ENCODE measurements at regions not wholly inside any gene's neighbourhood (a gene's known extent, or its start where the extent isn't known, plus 50 kb on each side); places are given as distances from the start of the nearest gene placed in this dataset.
"Not testable (repeated sequence)": the region's sequence is repeated elsewhere in the genome, so short reads cannot be mapped to it uniquely, and the experiment has no call there.

DNA sequence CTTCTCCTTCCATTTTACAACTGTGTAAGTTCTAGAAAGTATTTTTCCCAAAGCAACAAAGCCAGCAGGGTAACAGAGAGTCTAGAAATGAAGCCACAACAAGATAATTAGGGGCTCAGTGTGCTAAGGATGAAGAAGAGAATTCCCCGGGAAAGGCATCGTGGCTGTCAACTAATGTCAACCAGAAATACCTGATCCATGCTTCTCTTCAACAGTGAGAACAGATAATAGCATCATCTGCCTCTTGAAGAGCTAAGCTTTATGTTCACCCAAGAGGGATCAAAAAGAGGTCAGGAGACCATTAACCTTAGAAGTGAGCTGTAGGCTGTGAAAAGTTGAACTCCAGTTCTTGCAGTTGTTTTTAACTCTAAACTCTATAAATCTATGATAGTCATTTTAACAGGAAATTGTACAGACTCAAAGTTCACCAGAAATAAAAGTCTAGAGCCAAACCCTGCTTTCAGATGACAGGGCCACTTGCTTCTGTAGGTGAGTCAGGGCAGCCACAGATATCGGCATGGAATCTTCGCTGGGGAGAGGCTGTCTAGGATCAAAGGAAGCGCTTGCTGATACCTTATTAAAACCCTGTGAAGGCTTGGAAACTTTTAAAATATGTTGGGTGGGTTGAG is 540.7 kb upstream of the ID2 start:
- no peaks in the 10 kb centered on the region for H3K4me1 ChIP-seq (ENCODE audit: control insufficient read depth in 2 of 2, insufficient read depth in 2 of 2, low read length in 2 of 2)
- H3K27ac ChIP-seq (ENCODE audit: low read depth in 1 of 2, low read length in 1 of 2), result no peak overlapping the region
- H3K36me3 ChIP-seq (ENCODE audit: control insufficient read depth in 2 of 2, insufficient read depth in 2 of 2, low read length in 1 of 2), result no peaks in the 10 kb centered on the region
- no peaks in the 10 kb centered on the region for H3K27me3 ChIP-seq (ENCODE audit: control insufficient read depth in 2 of 2, insufficient read depth in 1 of 2, low read length in 1 of 2)
- 95% methylated on average over 5 of the region's 5 CpGs for WGBS
- no peak for DNase-seq (ENCODE audit: low read depth in 6 of 9, low spot score in 9 of 9)
- H3K4me3 ChIP-seq (ENCODE audit: low read length in 2 of 2), result no peak overlapping the region
- no peaks in the 10 kb centered on the region for H3K9me3 ChIP-seq (ENCODE audit: control insufficient read depth in 2 of 2, insufficient read depth in 1 of 2, low read length in 1 of 2)

GRCh38 chr2:8141780-8142179 is 540.1 kb upstream of the ID2 start:
- 96% methylated on average over 6 of the region's 6 CpGs for WGBS

DNA sequence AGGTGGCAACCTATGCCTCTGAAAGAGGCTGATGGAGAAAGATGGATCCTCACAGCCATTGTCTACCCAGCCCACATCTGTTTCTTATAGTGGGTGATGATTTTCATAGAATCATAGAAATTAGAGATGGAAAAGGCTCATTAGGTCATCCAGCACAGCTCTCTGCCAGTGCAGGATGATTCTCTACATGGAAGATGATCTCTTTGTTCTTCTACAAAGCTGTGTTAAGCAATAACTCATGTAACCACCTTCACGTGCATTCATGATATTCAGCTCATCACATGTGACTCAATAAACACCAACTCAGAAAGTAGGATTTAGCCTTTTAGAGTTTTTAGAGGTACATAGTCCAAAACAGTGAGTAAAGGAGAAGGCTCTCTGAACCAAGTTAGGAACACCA is 539.4 kb upstream of the ID2 start:
- H3K27me3 ChIP-seq (ENCODE audit: control insufficient read depth in 2 of 2, insufficient read depth in 1 of 2, low read length in 1 of 2), result no peaks in the 10 kb centered on the region
- no peaks in the 10 kb centered on the region for H3K4me1 ChIP-seq (ENCODE audit: control insufficient read depth in 2 of 2, insufficient read depth in 2 of 2, low read length in 2 of 2)
- H3K36me3 ChIP-seq (ENCODE audit: control insufficient read depth in 2 of 2, insufficient read depth in 2 of 2, low read length in 1 of 2), result no peaks in the 10 kb centered on the region
- H3K9me3 ChIP-seq (ENCODE audit: control insufficient read depth in 2 of 2, insufficient read depth in 1 of 2, low read length in 1 of 2), result no peaks in the 10 kb centered on the region
- WGBS, result 97% methylated on average over 1 of the region's 1 CpG
- no peak overlapping the region for H3K4me3 ChIP-seq (ENCODE audit: low read length in 2 of 2)
- DNase-seq (ENCODE audit: low read depth in 6 of 9, low spot score in 9 of 9), result no peak
- no peak overlapping the region for H3K27ac ChIP-seq (ENCODE audit: low read depth in 1 of 2, low read length in 1 of 2)

More at GRCh38 chr2:8141780-8142179, 540.1 kb upstream of the ID2 start:
- Histone ChIP-seq H3K27ac (ENCODE audit: low read depth in 1 of 2, low read length in 1 of 2) (no peak overlapping the region), H3K27me3 (ENCODE audit: control insufficient read depth in 2 of 2, insufficient read depth in 1 of 2, low read length in 1 of 2) (no peaks in the 10 kb centered on the region), H3K4me1 (ENCODE audit: control insufficient read depth in 2 of 2, insufficient read depth in 2 of 2, low read length in 2 of 2) (no peaks in the 10 kb centered on the region), H3K4me3 (ENCODE audit: low read length in 2 of 2) (no peak overlapping the region), H3K36me3 (ENCODE audit: control insufficient read depth in 2 of 2, insufficient read depth in 2 of 2, low read length in 1 of 2) (no peaks in the 10 kb centered on the region), H3K9me3 (ENCODE audit: control insufficient read depth in 2 of 2, insufficient read depth in 1 of 2, low read length in 1 of 2) (no peaks in the 10 kb centered on the region)
- no peak for DNase-seq (ENCODE audit: low read depth in 6 of 9, low spot score in 9 of 9)

- 97% methylated on average over 2 of the region's 2 CpGs for WGBS
These were observed 537.7 kb upstream of the ID2 start for GRCh38 chr2:8144131-8144631.

GRCh38 chr2:8144785-8145184 is 537.1 kb upstream of the ID2 start:
- Histone ChIP-seq H3K27me3 (ENCODE audit: control insufficient read depth in 2 of 2, insufficient read depth in 1 of 2, low read length in 1 of 2) (no peaks in the 10 kb centered on the region), H3K27ac (ENCODE audit: low read depth in 1 of 2, low read length in 1 of 2) (no peak overlapping the region), H3K4me1 (ENCODE audit: control insufficient read depth in 2 of 2, insufficient read depth in 2 of 2, low read length in 2 of 2) (no peaks in the 10 kb centered on the region), H3K4me3 (ENCODE audit: low read length in 2 of 2) (no peak overlapping the region), H3K36me3 (ENCODE audit: control insufficient read depth in 2 of 2, insufficient read depth in 2 of 2, low read length in 1 of 2) (no peaks in the 10 kb centered on the region), H3K9me3 (ENCODE audit: control insufficient read depth in 2 of 2, insufficient read depth in 1 of 2, low read length in 1 of 2) (no peaks in the 10 kb centered on the region)
- 98% methylated on average over 3 of the region's 3 CpGs for WGBS
- DNase-seq (ENCODE audit: low read depth in 6 of 9, low spot score in 9 of 9), result no peak

More at GRCh38 chr2:8144131-8144631, 537.7 kb upstream of the ID2 start:
- no peaks in the 10 kb centered on the region for H3K9me3 ChIP-seq (ENCODE audit: control insufficient read depth in 2 of 2, insufficient read depth in 1 of 2, low read length in 1 of 2)
- no peak for DNase-seq (ENCODE audit: low read depth in 6 of 9, low spot score in 9 of 9)
- H3K27me3 ChIP-seq (ENCODE audit: control insufficient read depth in 2 of 2, insufficient read depth in 1 of 2, low read length in 1 of 2), result no peaks in the 10 kb centered on the region
- no peaks in the 10 kb centered on the region for H3K36me3 ChIP-seq (ENCODE audit: control insufficient read depth in 2 of 2, insufficient read depth in 2 of 2, low read length in 1 of 2)
- no peak overlapping the region for H3K27ac ChIP-seq (ENCODE audit: low read depth in 1 of 2, low read length in 1 of 2)
- no peak overlapping the region for H3K4me3 ChIP-seq (ENCODE audit: low read length in 2 of 2)
- H3K4me1 ChIP-seq (ENCODE audit: control insufficient read depth in 2 of 2, insufficient read depth in 2 of 2, low read length in 2 of 2), result no peaks in the 10 kb centered on the region

GRCh38 chr2:8145375-8145774 is 536.5 kb upstream of the ID2 start:
- H3K4me3 ChIP-seq (ENCODE audit: low read length in 2 of 2); H3K4me1 ChIP-seq (ENCODE audit: control insufficient read depth in 2 of 2, insufficient read depth in 2 of 2, low read length in 2 of 2); DNase-seq (ENCODE audit: low read depth in 6 of 9, low spot score in 9 of 9); H3K9me3 ChIP-seq (ENCODE audit: control insufficient read depth in 2 of 2, insufficient read depth in 1 of 2, low read length in 1 of 2); H3K27me3 ChIP-seq (ENCODE audit: control insufficient read depth in 2 of 2, insufficient read depth in 1 of 2, low read length in 1 of 2); H3K27ac ChIP-seq (ENCODE audit: low read depth in 1 of 2, low read length in 1 of 2); H3K36me3 ChIP-seq (ENCODE audit: control insufficient read depth in 2 of 2, insufficient read depth in 2 of 2, low read length in 1 of 2): not testable (repeated sequence)
- 82% methylated on average over 2 of the region's 2 CpGs for WGBS

DNA sequence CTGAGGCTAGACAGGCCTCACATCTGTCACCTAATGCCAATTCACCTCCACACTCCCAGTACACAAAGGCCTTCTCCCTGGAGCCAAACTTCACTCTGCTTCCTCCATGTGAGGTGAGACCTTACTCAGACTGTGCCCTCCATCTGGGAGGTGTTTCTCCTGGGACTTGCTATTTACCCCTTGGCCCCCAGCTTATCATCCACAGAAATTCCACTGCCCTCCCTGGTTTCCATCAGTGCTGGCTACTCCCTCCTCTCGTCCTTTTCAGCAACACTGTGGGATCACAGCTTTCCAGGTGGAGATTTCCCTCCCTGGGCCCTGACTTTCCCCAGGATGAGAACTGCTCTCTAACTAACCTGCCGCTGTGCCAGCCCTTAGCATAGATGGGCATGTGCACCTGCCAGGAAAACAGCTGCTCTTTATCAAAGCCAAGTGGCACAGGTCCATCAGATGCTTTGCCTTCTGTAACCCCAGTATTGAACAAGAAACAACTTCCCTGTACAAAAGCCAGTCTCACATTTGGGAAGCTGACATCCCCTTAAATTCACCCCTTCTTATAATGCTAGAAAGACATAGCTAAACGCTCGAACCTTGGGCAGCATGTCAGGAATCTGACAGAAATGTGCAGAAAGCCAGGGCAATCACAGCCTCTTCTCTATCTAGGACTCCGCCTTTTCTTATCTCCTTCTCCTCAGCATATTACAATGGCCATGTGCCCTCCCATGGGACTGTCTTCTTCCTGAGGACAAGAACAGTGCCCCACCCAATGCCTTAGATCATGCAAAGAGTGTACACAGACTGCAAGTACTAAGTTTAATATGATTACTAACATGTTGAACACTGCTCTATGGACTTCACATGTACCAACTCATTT is 535.5 kb upstream of the ID2 start:
- H3K36me3 ChIP-seq (ENCODE audit: control insufficient read depth in 2 of 2, insufficient read depth in 2 of 2, low read length in 1 of 2), result no peaks in the 10 kb centered on the region
- no peaks in the 10 kb centered on the region for H3K27me3 ChIP-seq (ENCODE audit: control insufficient read depth in 2 of 2, insufficient read depth in 1 of 2, low read length in 1 of 2)
- H3K4me3 ChIP-seq (ENCODE audit: low read length in 2 of 2), result no peak overlapping the region
- no peak for DNase-seq (ENCODE audit: low read depth in 6 of 9, low spot score in 9 of 9)
- H3K27ac ChIP-seq (ENCODE audit: low read depth in 1 of 2, low read length in 1 of 2), result no peak overlapping the region
- 96% methylated on average over 5 of the region's 5 CpGs for WGBS
- peaks cover 0 to 1% of the 10 kb centered on the region in 2 donors for H3K9me3 ChIP-seq (ENCODE audit: control insufficient read depth in 2 of 2, insufficient read depth in 1 of 2, low read length in 1 of 2)
- H3K4me1 ChIP-seq (ENCODE audit: control insufficient read depth in 2 of 2, insufficient read depth in 2 of 2, low read length in 2 of 2), result no peaks in the 10 kb centered on the region

DNA sequence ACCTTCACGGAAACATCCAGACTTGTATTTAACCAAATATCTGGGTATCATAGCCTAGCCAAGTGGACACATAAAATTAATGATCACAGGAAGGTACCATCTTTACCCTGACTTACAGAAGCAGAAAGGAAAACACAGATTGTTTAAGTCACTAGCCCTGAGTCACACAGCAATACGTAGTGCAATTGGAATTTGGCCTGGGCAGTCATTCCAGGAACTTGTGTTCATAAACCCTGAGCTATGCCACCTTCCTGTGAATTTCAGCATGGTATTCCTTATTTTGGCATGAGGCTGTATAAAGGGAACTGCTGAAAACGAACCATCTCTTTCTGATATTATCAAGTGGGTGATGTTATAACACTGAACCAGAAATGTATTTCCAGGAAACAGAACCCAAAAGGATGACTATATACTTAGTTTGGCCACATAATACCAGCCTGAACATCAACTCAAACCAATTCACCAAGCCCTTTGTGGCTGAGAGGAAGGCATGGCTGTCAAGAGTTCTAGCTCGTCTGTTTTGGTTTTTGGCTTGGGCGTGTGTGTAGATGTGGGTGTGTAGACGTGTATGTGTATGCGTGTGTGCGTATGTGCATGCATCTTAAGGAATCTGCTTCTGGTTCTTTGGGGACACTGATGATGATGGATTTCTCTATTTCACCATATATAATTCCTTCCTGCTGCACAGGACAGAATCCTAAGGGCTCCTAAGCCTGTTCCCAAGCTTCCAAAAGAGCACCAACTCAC is 533.4 kb upstream of the ID2 start:
- DNase-seq (ENCODE audit: low read depth in 6 of 9, low spot score in 9 of 9), result no peak
- Histone ChIP-seq H3K9me3 (ENCODE audit: control insufficient read depth in 2 of 2, insufficient read depth in 1 of 2, low read length in 1 of 2) (peaks cover 0 to 1% of the 10 kb centered on the region in 2 donors), H3K36me3 (ENCODE audit: control insufficient read depth in 2 of 2, insufficient read depth in 2 of 2, low read length in 1 of 2) (no peaks in the 10 kb centered on the region), H3K4me1 (ENCODE audit: control insufficient read depth in 2 of 2, insufficient read depth in 2 of 2, low read length in 2 of 2) (peaks cover 0 to 9% of the 10 kb centered on the region in 2 donors), H3K27me3 (ENCODE audit: control insufficient read depth in 2 of 2, insufficient read depth in 1 of 2, low read length in 1 of 2) (no peaks in the 10 kb centered on the region), H3K4me3 (ENCODE audit: low read length in 2 of 2) (no peak overlapping the region), H3K27ac (ENCODE audit: low read depth in 1 of 2, low read length in 1 of 2) (no peak overlapping the region)
- WGBS, result 96% methylated on average over 8 of the region's 8 CpGs

DNA sequence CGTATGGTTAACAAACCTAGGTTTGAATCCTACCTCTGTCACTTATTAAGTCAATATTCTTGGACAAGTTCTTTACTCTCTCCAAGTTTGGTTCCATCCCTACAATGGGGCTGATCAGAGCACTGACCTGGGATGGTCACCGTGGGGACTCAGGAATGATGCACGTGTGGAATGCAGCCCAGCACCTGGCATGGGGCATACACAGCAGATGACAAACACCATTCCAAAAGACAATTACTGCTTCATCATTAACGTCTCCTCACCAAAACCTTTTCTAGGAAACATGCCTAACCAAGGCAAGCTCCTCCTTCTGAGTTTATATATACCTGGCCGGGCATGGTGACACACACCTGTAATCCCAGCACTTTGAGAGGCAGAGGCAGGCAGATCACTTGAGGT is 532.9 kb upstream of the ID2 start:
- Histone ChIP-seq H3K27ac (ENCODE audit: low read depth in 1 of 2, low read length in 1 of 2) (no peak overlapping the region), H3K36me3 (ENCODE audit: control insufficient read depth in 2 of 2, insufficient read depth in 2 of 2, low read length in 1 of 2) (no peaks in the 10 kb centered on the region)

More for the DNA sequence above, 532.9 kb upstream of the ID2 start:
- 97% methylated on average over 5 of the region's 5 CpGs for WGBS
- Histone ChIP-seq H3K27me3 (ENCODE audit: control insufficient read depth in 2 of 2, insufficient read depth in 1 of 2, low read length in 1 of 2) (no peaks in the 10 kb centered on the region), H3K4me1 (ENCODE audit: control insufficient read depth in 2 of 2, insufficient read depth in 2 of 2, low read length in 2 of 2) (peaks cover 0 to 9% of the 10 kb centered on the region in 2 donors), H3K9me3 (ENCODE audit: control insufficient read depth in 2 of 2, insufficient read depth in 1 of 2, low read length in 1 of 2) (peaks cover 0 to 1% of the 10 kb centered on the region in 2 donors), H3K4me3 (ENCODE audit: low read length in 2 of 2) (no peak overlapping the region)
- no peak for DNase-seq (ENCODE audit: low read depth in 6 of 9, low spot score in 9 of 9)
